GM19372 (cell line): ENCODE measurements at regions not wholly inside any gene's neighbourhood (a gene's known extent, or its start where the extent isn't known, plus 50 kb on each side); places are given as distances from the start of the nearest gene placed in this dataset.
"Not testable (repeated sequence)": the region's sequence is repeated elsewhere in the genome, so short reads cannot be mapped to it uniquely, and the experiment has no call there.

ENCODE experiments used
- ATAC-seq: cut with Tn5 transposase; IDR thresholded peaks from one replicate; pipeline ENCODE4 v1.9.1; 2021; ENCODE audit warnings: mild to moderate bottlenecking, low read depth, moderate library complexity; ENCODE audit not compliant: unreplicated experiment

GRCh38 chr10:63077800-63078199 lies 55.3 kb upstream of the NRBF2 start:
- no peak for ATAC-seq

GRCh38 chr10:63072951-63073350 lies 60.2 kb upstream of the NRBF2 start:
- no peak for ATAC-seq

DNA sequence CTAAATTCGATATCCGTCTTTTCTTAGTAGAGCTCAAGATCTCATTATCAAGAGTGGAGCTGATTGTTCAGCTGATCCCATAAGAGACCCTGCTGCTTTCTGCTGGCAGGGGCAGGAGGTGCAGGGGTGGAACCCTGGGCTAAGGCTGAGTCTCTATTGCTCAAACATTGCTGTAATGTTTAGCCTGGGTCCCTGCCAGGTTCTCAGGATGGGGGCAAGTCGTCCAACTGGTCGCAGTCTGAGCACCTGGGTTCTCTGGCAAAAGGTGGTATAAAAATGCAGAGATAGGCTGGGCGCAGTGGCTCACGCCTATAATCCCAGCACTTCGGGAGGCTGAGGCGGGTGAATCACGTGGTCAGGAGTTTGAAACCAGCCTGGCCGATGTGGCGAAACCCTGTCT lies 62.0 kb upstream of the NRBF2 start:
- no peak for ATAC-seq

DNA sequence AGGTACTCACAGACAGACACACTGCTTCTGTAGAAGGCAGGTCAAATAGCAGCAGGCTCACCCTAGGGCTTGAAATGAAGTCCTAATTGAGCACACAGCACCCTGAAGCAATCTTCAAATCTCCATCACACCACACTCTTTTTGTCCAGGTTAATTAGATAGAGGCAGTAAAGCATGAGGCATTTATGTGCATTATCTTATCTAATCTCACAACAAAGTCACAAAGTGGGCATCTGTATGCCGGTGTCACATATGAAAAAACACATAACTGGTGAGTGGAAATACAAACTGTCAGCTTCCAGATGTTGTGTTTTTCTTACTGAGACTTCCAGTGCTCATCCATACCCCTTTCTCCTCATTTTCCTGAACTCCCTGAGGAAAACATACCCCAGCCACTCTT lies 63.8 kb upstream of the NRBF2 start:
- no peak for ATAC-seq

- no peak for ATAC-seq
These were observed 64.9 kb upstream of the NRBF2 start for GRCh38 chr10:63068246-63068645.

GRCh38 chr10:63066606-63067005 lies 66.5 kb upstream of the NRBF2 start:
- ATAC-seq, result no peak

- ATAC-seq, result no peak
These were observed 68.4 kb upstream of the NRBF2 start for GRCh38 chr10:63064706-63065105.

DNA sequence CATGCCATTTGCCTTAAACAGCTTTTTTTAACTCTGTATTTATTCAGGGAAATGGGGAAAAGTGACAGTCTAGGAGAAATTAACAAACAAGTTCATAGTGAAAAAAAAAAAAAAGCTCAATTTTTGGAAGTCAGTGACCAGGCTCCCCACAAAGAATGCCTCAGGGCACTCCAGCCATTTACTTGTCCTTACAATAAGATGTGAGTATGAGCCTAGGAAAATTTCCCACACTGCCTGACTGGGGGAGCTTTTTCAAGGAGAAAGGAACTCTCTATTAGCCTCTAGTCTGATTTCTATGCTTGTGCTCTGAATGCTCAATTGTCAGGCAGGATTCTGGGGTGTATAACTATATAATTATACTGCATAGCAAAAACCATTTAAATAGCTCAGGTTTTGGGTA lies 74.9 kb upstream of the NRBF2 start:
- ATAC-seq, result no peak

- ATAC-seq, result no peak
These were observed 75.6 kb upstream of the NRBF2 start for GRCh38 chr10:63057509-63057908.

DNA sequence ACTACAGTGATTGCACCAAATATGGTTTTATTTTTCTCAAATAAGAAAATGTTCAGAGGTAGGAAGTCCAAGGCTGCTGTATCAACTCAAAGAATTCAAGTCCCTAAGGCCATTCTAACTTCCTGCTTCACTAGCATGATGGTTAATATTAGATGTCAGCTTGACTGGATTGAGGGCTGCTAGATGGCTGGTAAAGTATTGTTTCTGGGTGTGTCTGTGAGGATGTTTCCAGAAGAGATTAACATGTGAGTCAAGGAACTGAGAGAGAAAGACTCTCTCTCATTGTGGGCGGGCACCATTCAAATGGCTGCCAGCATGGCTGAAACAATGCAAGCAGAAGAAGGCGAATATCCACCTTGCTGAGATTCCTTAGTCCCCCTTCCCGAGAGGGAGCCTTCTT lies 77.4 kb upstream of the NRBF2 start:
- no peak for ATAC-seq

GRCh38 chr10:63054889-63055611 lies 78.1 kb upstream of the NRBF2 start:
- no peak for ATAC-seq

GRCh38 chr10:63052083-63052482 lies 81.0 kb upstream of the NRBF2 start:
- no peak for ATAC-seq

DNA sequence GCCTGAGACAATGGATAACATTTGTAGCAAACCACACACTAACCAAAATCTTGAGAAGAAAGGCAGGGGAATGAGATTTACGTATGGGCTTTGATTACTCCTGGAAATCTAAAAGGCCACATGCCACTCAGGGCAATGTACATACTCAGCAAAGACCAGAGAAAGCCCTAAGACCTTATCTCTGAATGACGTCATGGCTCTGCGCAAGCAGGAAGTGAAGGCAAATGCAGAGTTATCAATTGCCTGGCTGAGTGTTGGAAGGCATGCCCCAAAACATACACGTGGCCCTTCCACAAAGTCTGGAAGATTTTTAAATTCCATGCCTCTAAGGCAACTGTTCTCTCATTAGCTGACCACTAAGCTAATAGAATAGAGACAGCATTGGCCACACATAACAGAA lies 90.9 kb upstream of the NRBF2 start:
- no peak for ATAC-seq

GRCh38 chr10:63033616-63034185 lies 99.4 kb upstream of the NRBF2 start:
- not testable (repeated sequence) for ATAC-seq

DNA sequence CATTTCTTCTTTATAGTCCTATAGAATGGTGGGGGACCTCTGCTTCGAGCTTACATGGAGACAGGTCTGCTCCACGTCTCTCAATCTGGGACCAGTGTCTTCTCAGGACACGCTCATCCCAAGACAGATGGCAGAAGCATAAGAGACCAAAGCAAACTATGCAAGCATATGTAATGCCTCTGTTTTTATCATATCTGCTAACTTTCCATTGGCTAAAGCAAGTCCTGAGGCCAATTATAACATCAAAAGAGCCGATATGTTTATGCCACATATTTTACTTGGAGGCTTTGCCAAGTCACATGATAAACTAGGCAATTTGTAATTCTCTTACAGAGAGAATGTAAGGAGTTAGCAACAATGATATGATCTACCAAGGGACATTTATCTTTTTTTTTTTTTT lies 102.6 kb upstream of the NRBF2 start:
- no peak for ATAC-seq

- no peak for ATAC-seq
These were observed 105.6 kb upstream of the NRBF2 start for GRCh38 chr10:63027531-63027930.

DNA sequence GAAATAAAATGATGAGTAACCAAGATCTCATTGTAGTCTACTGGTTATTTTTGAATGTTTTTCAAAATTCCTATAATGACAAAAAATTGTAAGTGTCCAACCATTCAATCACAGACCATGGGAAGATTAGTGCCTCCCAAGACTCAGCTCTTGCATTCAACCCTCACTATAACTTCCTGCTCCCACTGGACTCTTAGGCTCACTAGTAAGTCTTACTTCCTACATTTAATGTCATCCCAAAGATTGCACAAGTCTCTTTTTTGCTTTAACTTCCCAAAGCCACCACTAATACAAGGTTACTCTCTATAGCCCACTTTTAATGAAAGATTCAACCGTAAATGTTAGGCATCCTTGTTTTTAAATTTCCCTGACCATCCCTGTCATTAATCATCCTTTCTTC lies 111.9 kb upstream of the NRBF2 start:
- ATAC-seq, result no peak

- no peak for ATAC-seq
These were observed 119.4 kb upstream of the NRBF2 start for GRCh38 chr10:63013755-63014154.

- ATAC-seq, result no peak
These were observed 120.5 kb upstream of the NRBF2 start for GRCh38 chr10:63012623-63013022.

- no peak for ATAC-seq
These were observed 122.9 kb upstream of the NRBF2 start for GRCh38 chr10:63010203-63010602.

DNA sequence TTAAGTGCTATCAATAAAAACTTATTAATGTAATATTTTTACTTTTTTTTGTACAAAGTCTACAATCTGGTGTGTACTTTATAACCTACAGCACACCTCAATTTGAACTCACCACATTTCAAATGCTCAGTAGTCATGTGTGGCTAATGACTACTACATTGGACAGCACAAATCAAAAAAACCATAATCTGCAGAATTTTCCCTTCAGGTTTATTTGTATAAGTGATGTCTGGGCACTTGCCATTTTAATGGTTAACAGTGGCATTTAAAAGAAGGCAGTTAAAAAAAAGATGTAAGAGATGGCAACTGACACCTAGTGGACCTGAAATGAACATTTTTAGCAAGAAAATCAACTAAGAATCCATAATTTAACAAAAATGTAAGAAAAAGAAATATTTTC lies 124.6 kb upstream of the NRBF2 start:
- ATAC-seq, result no peak

GRCh38 chr10:63007112-63007511 lies 126.0 kb upstream of the NRBF2 start:
- no peak for ATAC-seq

DNA sequence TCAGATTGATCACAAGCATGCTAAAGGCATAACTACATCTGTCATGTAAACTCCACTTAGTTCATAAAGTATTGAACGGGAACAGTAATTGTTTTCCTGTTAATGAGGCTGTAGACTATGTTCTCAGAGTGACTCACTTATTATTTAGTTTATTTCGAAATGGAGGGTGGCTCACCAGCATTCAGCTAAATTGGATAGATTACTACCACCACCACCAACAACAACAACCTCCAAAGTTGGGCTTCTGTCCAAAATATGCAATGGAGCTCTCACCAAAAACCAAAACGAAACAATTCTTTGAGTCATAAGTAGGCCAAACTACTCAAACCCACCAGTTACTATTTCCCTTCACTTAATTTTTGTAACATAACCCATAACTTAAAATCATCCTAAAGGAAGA lies 127.9 kb upstream of the NRBF2 start:
- ATAC-seq, result no peak
